ENCODE measurements at regions not wholly inside any gene's neighbourhood (a gene's known extent, or its start where the extent isn't known, plus 50 kb on each side); places are given as distances from the start of the nearest gene placed in this dataset.

DNA sequence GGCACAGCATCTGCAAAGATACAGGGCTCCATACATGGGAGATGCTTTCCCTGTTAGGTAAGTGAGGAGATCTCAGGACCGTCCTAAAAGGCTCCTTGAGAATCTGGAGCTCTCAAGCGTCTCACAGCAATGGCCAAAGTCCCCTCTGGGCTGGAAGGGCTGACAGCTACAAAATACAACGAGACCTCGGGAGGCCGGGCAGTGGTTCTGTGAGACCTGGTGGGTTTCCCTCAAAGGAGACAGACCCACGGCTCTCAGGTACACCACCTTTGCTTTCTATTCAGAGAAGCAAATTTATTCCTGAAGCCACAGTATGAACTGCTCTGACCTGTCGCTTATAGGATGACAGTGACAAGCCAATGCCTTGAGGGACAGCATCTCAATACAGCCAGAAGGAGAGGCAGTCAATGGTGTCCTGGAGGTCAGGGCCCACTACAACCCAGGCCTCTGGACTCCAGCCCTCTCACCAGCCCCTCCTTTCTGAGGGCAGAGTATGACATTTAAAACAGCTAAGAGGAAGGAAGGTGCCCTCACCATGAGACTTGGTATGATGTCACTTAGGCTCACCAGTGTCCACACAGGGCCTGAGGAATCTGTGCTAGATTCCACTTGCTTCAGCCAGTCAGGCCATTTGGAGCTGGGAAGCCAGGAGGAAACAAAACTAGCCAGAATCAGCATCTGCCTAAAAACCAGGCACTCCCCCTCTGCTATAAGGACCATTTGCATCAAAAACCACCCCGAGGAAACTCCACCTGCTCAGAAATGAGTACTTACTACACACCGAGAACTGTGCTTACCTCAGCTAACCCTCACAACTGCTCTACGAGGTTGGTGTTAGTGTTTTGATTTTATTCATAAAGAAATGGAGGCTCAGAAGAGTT is 86.5 kb upstream of the FSTL4 start:
- no peaks in the 10 kb centered on the region for H4K20me1 ChIP-seq (replicated peaks in 1 of 2; ENCODE audit: control insufficient read depth in 1 of 2, insufficient read depth in 2 of 2, low read length in 2 of 2)
- no peak overlapping the region for H3K4me2 ChIP-seq (ENCODE audit: insufficient read depth in 1 of 2, low read depth in 2 of 2, low read length in 2 of 2)
- H3K27ac ChIP-seq (ENCODE audit: low read depth, low read length), result no peak overlapping the region
- H3K79me2 ChIP-seq (ENCODE audit: control insufficient read depth in 1 of 2, insufficient read depth in 2 of 2, low read length in 2 of 2), result no peaks in the 10 kb centered on the region
- H3K4me3 ChIP-seq (ENCODE audit: extremely low read depth in 1 of 4, insufficient read depth in 2 of 4, low read depth in 3 of 4, low read length in 4 of 4), result no peak overlapping the region
- H4K5ac ChIP-seq (ENCODE audit: insufficient read length, low read depth, low read length), result no peak overlapping the region
- H3K36me3 ChIP-seq (ENCODE audit: control insufficient read depth in 2 of 4, insufficient read depth in 4 of 4, low read length in 3 of 4), result no peaks in the 10 kb centered on the region
- no peak overlapping the region for H3K4ac ChIP-seq (replicated peaks; ENCODE audit: insufficient read length, low read depth, low read length)
- H4K8ac ChIP-seq (ENCODE audit: extremely low read depth, insufficient read depth, low read length), result no peak overlapping the region
- 88% methylated on average over 10 of the region's 10 CpGs; no CpG with 5 or more reads in 1 of the 2 experiments for WGBS, 2 experiments (ENCODE audit: extremely low coverage in 1 of 2, insufficient coverage in 1 of 2, insufficient read length in 1 of 2, insufficient replicate concordance in 2 of 2, low coverage in 1 of 2, low lambda C conversion rate in 2 of 2, missing lambda C conversion rate in 1 of 2)
- H2BK15ac ChIP-seq (ENCODE audit: low read length), result no peak overlapping the region; the same call in 1 of the 2 replicates
- H2AK5ac ChIP-seq (ENCODE audit: low read depth, low read length), result no peak overlapping the region
- H3K27me3 ChIP-seq (replicated peaks in 1 of 4; ENCODE audit: control insufficient read depth in 3 of 4, extremely low read depth in 1 of 4, insufficient read depth in 3 of 4, low read length in 3 of 4), result no peaks in the 10 kb centered on the region
- no peaks in the 10 kb centered on the region for H3K4me1 ChIP-seq (replicated peaks in 1 of 4; ENCODE audit: control insufficient read depth in 3 of 4, insufficient read depth in 4 of 4, low read length in 3 of 4)
- POLR2A ChIA-PET (ENCODE audit: partially characterized antibody), result no interaction called here
- H3K23me2 ChIP-seq (ENCODE audit: low read depth, low read length), result peaks cover 4% of the 10 kb centered on the region; the same call in 1 of the 2 replicates
- H4K91ac ChIP-seq (replicated peaks; ENCODE audit: insufficient read length, low read length), result no peak overlapping the region
- H3K23ac ChIP-seq (ENCODE audit: insufficient read length), result no peak overlapping the region
- FAIRE-seq (no peak), DNase-seq (ENCODE audit: low read depth in 1 of 2, low spot score in 2 of 2) (no peak)
- H2BK5ac ChIP-seq (ENCODE audit: low read depth, low read length), result no peak overlapping the region
- H3K9ac ChIP-seq (replicated peaks in 1 of 4; ENCODE audit: extremely low read depth in 1 of 4, low read depth in 3 of 4, low read length in 3 of 4), result no peak overlapping the region
- CTCF ChIA-PET (ENCODE audit: partially characterized antibody), result interaction anchor here (0.6 to 1.7 kb wide), 4 partner anchors 16 to 275 kb away, joined by 3 to 4 read pairs (median 3); no protein-coding TSS in a partner anchor
- H3K18ac ChIP-seq (ENCODE audit: extremely low read depth, low read length), result no peak overlapping the region
- H2AFZ ChIP-seq (ENCODE audit: low read length), result no peak overlapping the region
- H3K56ac ChIP-seq (replicated peaks; ENCODE audit: insufficient read length, low read depth, low read length), result no peak overlapping the region
- H3K79me1 ChIP-seq (ENCODE audit: low read depth, low read length), result no peaks in the 10 kb centered on the region
- no peaks in the 10 kb centered on the region for H3K9me3 ChIP-seq (ENCODE audit: insufficient read depth in 2 of 2, low read depth in 1 of 2, low read length in 1 of 2)
- no peak overlapping the region for H2BK20ac ChIP-seq (ENCODE audit: low read length)
- no peak overlapping the region for H2BK120ac ChIP-seq (replicated peaks; ENCODE audit: low read depth, low read length)
- H2BK12ac ChIP-seq (ENCODE audit: low read depth, low read length), result no peak overlapping the region
- no peak overlapping the region for H3K14ac ChIP-seq (ENCODE audit: insufficient read length)
- TF ChIP-seq PHF8 (conservative IDR thresholded peaks at IDR 0.05; ENCODE audit: low read depth, low read length), result no peak
- TF ChIP-seq RXRA (IDR thresholded peaks at IDR 0.05; ENCODE audit: insufficient read depth, low read depth, low read length), result no peak
- no peak for TF ChIP-seq SAP30 (IDR thresholded peaks at IDR 0.05; ENCODE audit: insufficient read depth, insufficient replicate concordance, low read length)
